ENCODE measurements at regions not wholly inside any gene's neighbourhood (a gene's known extent, or its start where the extent isn't known, plus 50 kb on each side); places are given as distances from the start of the nearest gene placed in this dataset.

DNA sequence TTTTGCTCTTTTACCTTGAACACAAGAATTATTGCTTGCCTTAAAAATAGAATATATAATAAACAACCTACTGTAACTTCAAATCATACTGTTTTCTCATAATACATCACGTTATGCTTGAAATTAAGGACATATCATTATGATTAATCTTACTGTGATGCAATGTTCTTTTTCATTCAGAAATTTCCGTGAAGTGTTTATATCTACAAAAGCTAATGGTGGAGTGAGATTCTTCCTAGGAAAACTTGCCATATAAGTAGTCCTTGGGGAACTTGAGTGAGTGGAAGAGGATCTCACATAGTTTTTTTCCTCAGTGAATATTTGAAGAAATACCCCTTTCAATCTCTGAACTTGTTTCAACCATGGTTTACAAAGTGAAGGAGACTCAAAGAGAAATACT lies 498.7 kb upstream of the CBLB start:
- TF ChIP-seq, protein P1, sequence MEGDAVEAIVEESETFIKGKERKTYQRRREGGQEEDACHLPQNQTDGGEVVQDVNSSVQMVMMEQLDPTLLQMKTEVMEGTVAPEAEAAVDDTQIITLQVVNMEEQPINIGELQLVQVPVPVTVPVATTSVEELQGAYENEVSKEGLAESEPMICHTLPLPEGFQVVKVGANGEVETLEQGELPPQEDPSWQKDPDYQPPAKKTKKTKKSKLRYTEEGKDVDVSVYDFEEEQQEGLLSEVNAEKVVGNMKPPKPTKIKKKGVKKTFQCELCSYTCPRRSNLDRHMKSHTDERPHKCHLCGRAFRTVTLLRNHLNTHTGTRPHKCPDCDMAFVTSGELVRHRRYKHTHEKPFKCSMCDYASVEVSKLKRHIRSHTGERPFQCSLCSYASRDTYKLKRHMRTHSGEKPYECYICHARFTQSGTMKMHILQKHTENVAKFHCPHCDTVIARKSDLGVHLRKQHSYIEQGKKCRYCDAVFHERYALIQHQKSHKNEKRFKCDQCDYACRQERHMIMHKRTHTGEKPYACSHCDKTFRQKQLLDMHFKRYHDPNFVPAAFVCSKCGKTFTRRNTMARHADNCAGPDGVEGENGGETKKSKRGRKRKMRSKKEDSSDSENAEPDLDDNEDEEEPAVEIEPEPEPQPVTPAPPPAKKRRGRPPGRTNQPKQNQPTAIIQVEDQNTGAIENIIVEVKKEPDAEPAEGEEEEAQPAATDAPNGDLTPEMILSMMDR (IDR thresholded peaks at IDR 0.05) = no peak
- TF ChIP-seq POLR2A (IDR thresholded peaks at IDR 0.05) = no peak
